ENCODE measurements at regions not wholly inside any gene's neighbourhood (a gene's known extent, or its start where the extent isn't known, plus 50 kb on each side); places are given as distances from the start of the nearest gene placed in this dataset.

GRCh38 chr21:35775778-35776544 is 284.4 kb downstream of the SETD4 start:
- H3K27ac Mint-ChIP-seq, result no peak overlapping the region
- intact Hi-C loops (cut with micrococcal nuclease), result no loop called here
- peaks cover 1% of the 10 kb centered on the region for H3K4me1 Mint-ChIP-seq (ENCODE audit: low read depth)
- peaks cover 8% of the 10 kb centered on the region for H3K27me3 Mint-ChIP-seq (ENCODE audit: low read depth)
- no peak for DNase-seq
- CTCF ChIA-PET, result no interaction called here
- H3K36me3 Mint-ChIP-seq (ENCODE audit: low read depth), result no peaks in the 10 kb centered on the region
- H3K4me3 Mint-ChIP-seq, result no peak overlapping the region
- no peaks in the 10 kb centered on the region for H3K9me3 Mint-ChIP-seq

- no peaks in the 10 kb centered on the region for H3K4me1 Mint-ChIP-seq (ENCODE audit: low read depth)
- CTCF ChIA-PET, result no interaction called here
- no peaks in the 10 kb centered on the region for H3K36me3 Mint-ChIP-seq (ENCODE audit: low read depth)
- no peak overlapping the region for H3K4me3 Mint-ChIP-seq
- no peak overlapping the region for H3K27ac Mint-ChIP-seq
- H3K27me3 Mint-ChIP-seq (ENCODE audit: low read depth), result peaks cover 4% of the 10 kb centered on the region
- no peaks in the 10 kb centered on the region for H3K9me3 Mint-ChIP-seq
- DNase-seq, result no peak
- intact Hi-C loops (cut with micrococcal nuclease), result no loop called here
Observed at GRCh38 chr21:35770101-35770945, 290.0 kb downstream of the SETD4 start.

- no peaks in the 10 kb centered on the region for H3K36me3 Mint-ChIP-seq (ENCODE audit: low read depth)
- intact Hi-C loops (cut with micrococcal nuclease), result no loop called here
- no peaks in the 10 kb centered on the region for H3K4me1 Mint-ChIP-seq (ENCODE audit: low read depth)
- DNase-seq, result no peak
- no peak overlapping the region for H3K27ac Mint-ChIP-seq
- no peak overlapping the region for H3K4me3 Mint-ChIP-seq
- peaks cover 4% of the 10 kb centered on the region for H3K27me3 Mint-ChIP-seq (ENCODE audit: low read depth)
- no peaks in the 10 kb centered on the region for H3K9me3 Mint-ChIP-seq
- CTCF ChIA-PET, result interaction anchor here (0.6 kb wide), 1 partner anchor 160 kb away, joined by 5 read pairs; no protein-coding TSS in a partner anchor
Observed at GRCh38 chr21:35768187-35768586, 292.1 kb downstream of the SETD4 start.

GRCh38 chr21:35764586-35764985 is 295.7 kb downstream of the SETD4 start:
- Mint-ChIP-seq H3K4me3 (no peak overlapping the region), H3K36me3 (ENCODE audit: low read depth) (no peaks in the 10 kb centered on the region), H3K27me3 (ENCODE audit: low read depth) (no peaks in the 10 kb centered on the region), H3K4me1 (ENCODE audit: low read depth) (no peaks in the 10 kb centered on the region), H3K9me3 (no peaks in the 10 kb centered on the region), H3K27ac (no peak overlapping the region)
- intact Hi-C loops (cut with micrococcal nuclease), result no loop called here
- no peak for DNase-seq
- CTCF ChIA-PET, result interaction anchor here (0.6 kb wide), 1 partner anchor 59 kb away, joined by 4 read pairs; no protein-coding TSS in a partner anchor

GRCh38 chr21:35764077-35764476 is 296.2 kb downstream of the SETD4 start:
- H3K27ac Mint-ChIP-seq, result no peak overlapping the region
- no peak for DNase-seq
- H3K36me3 Mint-ChIP-seq (ENCODE audit: low read depth), result no peaks in the 10 kb centered on the region
- no peaks in the 10 kb centered on the region for H3K27me3 Mint-ChIP-seq (ENCODE audit: low read depth)
- intact Hi-C loops (cut with micrococcal nuclease), result no loop called here
- no peak overlapping the region for H3K4me3 Mint-ChIP-seq
- CTCF ChIA-PET, result no interaction called here
- H3K4me1 Mint-ChIP-seq (ENCODE audit: low read depth), result no peaks in the 10 kb centered on the region
- no peaks in the 10 kb centered on the region for H3K9me3 Mint-ChIP-seq

GRCh38 chr21:35754583-35754982 is 305.7 kb downstream of the SETD4 start:
- Mint-ChIP-seq H3K27me3 (ENCODE audit: low read depth) (peaks cover 13% of the 10 kb centered on the region), H3K27ac (no peak overlapping the region), H3K4me3 (no peak overlapping the region), H3K4me1 (ENCODE audit: low read depth) (no peaks in the 10 kb centered on the region), H3K36me3 (ENCODE audit: low read depth) (no peaks in the 10 kb centered on the region), H3K9me3 (peaks cover 5% of the 10 kb centered on the region)
- CTCF ChIA-PET, result no interaction called here
- no peak for DNase-seq
- intact Hi-C loops (cut with micrococcal nuclease), result no loop called here

GRCh38 chr21:35753308-35753707 is 307.0 kb downstream of the SETD4 start:
- intact Hi-C loops (cut with micrococcal nuclease), result no loop called here
- H3K36me3 Mint-ChIP-seq (ENCODE audit: low read depth), result no peaks in the 10 kb centered on the region

GRCh38 chr21:35751171-35751570 is 309.2 kb downstream of the SETD4 start:
- intact Hi-C loops (cut with micrococcal nuclease), result no loop called here
- H3K27me3 Mint-ChIP-seq (ENCODE audit: low read depth), result peaks cover 16% of the 10 kb centered on the region
- CTCF ChIA-PET, result no interaction called here
- peaks cover 9% of the 10 kb centered on the region for H3K4me1 Mint-ChIP-seq (ENCODE audit: low read depth)
- DNase-seq, result no peak
- H3K4me3 Mint-ChIP-seq, result no peak overlapping the region
- no peak overlapping the region for H3K27ac Mint-ChIP-seq
- H3K36me3 Mint-ChIP-seq (ENCODE audit: low read depth), result no peaks in the 10 kb centered on the region
- peaks cover 5% of the 10 kb centered on the region for H3K9me3 Mint-ChIP-seq

More at GRCh38 chr21:35753308-35753707, 307.0 kb downstream of the SETD4 start:
- peaks cover 5% of the 10 kb centered on the region for H3K9me3 Mint-ChIP-seq
- no peak overlapping the region for H3K4me3 Mint-ChIP-seq
- DNase-seq, result no peak
- H3K4me1 Mint-ChIP-seq (ENCODE audit: low read depth), result peaks cover 6% of the 10 kb centered on the region
- peaks cover 13% of the 10 kb centered on the region for H3K27me3 Mint-ChIP-seq (ENCODE audit: low read depth)
- H3K27ac Mint-ChIP-seq, result no peak overlapping the region
- CTCF ChIA-PET, result no interaction called here

- H3K27ac Mint-ChIP-seq, result no peak overlapping the region
- peaks cover 11% of the 10 kb centered on the region for H3K4me1 Mint-ChIP-seq (ENCODE audit: low read depth)
- CTCF ChIA-PET, result no interaction called here
- peaks cover 13% of the 10 kb centered on the region for H3K27me3 Mint-ChIP-seq (ENCODE audit: low read depth)
- peaks cover 5% of the 10 kb centered on the region for H3K9me3 Mint-ChIP-seq
- no peak overlapping the region for H3K4me3 Mint-ChIP-seq
- intact Hi-C loops (cut with micrococcal nuclease), result no loop called here
- no peak for DNase-seq
- no peaks in the 10 kb centered on the region for H3K36me3 Mint-ChIP-seq (ENCODE audit: low read depth)
Observed at GRCh38 chr21:35749904-35750303, 310.4 kb downstream of the SETD4 start.

- Mint-ChIP-seq H3K9me3 (peaks cover 5% of the 10 kb centered on the region), H3K27ac (no peak overlapping the region), H3K4me3 (no peak overlapping the region), H3K4me1 (ENCODE audit: low read depth) (peaks cover 11% of the 10 kb centered on the region), H3K27me3 (ENCODE audit: low read depth) (peaks cover 17% of the 10 kb centered on the region), H3K36me3 (ENCODE audit: low read depth) (no peaks in the 10 kb centered on the region)
- DNase-seq, result no peak
- CTCF ChIA-PET, result no interaction called here
- intact Hi-C loops (cut with micrococcal nuclease), result no loop called here
Observed at GRCh38 chr21:35748678-35749314, 311.5 kb downstream of the SETD4 start.

- DNase-seq, result no peak
- Mint-ChIP-seq H3K27ac (no peak overlapping the region), H3K4me3 (no peak overlapping the region), H3K4me1 (ENCODE audit: low read depth) (peaks cover 8% of the 10 kb centered on the region), H3K27me3 (ENCODE audit: low read depth) (peaks cover 17% of the 10 kb centered on the region), H3K9me3 (no peaks in the 10 kb centered on the region), H3K36me3 (ENCODE audit: low read depth) (no peaks in the 10 kb centered on the region)
- intact Hi-C loops (cut with micrococcal nuclease), result no loop called here
- CTCF ChIA-PET, result no interaction called here
Observed at GRCh38 chr21:35743571-35743970, 316.8 kb downstream of the SETD4 start.

- H3K4me3 Mint-ChIP-seq, result no peak overlapping the region
- intact Hi-C loops (cut with micrococcal nuclease), result no loop called here
- no peak for DNase-seq
- H3K27ac Mint-ChIP-seq, result no peak overlapping the region
- no peaks in the 10 kb centered on the region for H3K9me3 Mint-ChIP-seq
- H3K36me3 Mint-ChIP-seq (ENCODE audit: low read depth), result no peaks in the 10 kb centered on the region
- H3K27me3 Mint-ChIP-seq (ENCODE audit: low read depth), result peaks cover 7% of the 10 kb centered on the region
- CTCF ChIA-PET, result no interaction called here
- H3K4me1 Mint-ChIP-seq (ENCODE audit: low read depth), result peaks cover 2% of the 10 kb centered on the region
Observed at GRCh38 chr21:35738347-35738961, 321.9 kb downstream of the SETD4 start.
